GM21717 (cell line): ENCODE measurements at regions not wholly inside any gene's neighbourhood (a gene's known extent, or its start where the extent isn't known, plus 50 kb on each side); places are given as distances from the start of the nearest gene placed in this dataset.
"Not testable (repeated sequence)": the region's sequence is repeated elsewhere in the genome, so short reads cannot be mapped to it uniquely, and the experiment has no call there.

Experiments used
- ATAC-seq: cut with Tn5 transposase; IDR thresholded peaks from one replicate; pipeline ENCODE4 v1.9.1; 2021; ENCODE audit warnings: mild to moderate bottlenecking, moderate library complexity; ENCODE audit not compliant: unreplicated experiment

DNA sequence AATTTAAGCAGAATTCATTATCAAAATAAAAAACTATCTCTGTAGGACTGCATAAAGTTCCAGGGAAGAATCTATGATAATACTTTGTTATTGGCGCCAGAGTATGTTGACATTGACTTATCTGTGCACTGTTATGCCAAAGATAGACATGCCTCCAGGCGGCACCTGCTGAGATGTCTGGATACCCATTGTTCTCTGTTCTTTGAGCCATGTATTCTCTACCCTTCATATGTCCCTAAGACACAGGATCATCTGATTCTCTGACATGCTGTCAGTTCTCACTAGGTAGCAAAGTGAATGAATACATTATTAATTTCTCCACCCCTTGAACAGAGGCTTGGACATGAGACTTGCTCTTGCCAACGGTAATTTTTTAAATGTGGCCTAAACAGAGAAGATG is 517.8 kb upstream of the SLITRK5 start:
- ATAC-seq: no peak

DNA sequence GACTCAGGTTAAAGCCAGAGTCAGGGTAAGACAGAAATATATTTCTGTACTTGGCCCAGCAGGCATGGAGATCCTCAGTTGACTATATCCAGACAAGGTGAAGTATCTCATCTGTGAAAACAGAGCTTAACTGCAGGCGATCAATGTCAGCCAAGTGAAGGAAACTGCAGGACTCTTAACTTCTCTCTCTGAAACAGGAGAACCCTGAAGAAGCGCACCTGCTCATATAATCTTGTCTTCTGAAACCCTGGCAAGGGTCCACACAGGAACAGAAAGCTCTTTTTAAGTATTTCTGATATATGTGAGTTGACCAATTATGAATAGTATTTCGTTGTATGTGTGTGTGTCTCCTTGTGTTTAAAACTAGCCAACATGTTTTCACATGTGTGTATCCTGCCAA is 504.8 kb upstream of the SLITRK5 start:
- ATAC-seq: no peak

- no peak for ATAC-seq
Observed at GRCh38 chr13:87168390-87168789, 502.8 kb upstream of the SLITRK5 start.

- no peak for ATAC-seq
Observed at GRCh38 chr13:87169337-87169736, 501.8 kb upstream of the SLITRK5 start.

GRCh38 chr13:87172166-87172835 is 498.9 kb upstream of the SLITRK5 start:
- ATAC-seq: no peak

DNA sequence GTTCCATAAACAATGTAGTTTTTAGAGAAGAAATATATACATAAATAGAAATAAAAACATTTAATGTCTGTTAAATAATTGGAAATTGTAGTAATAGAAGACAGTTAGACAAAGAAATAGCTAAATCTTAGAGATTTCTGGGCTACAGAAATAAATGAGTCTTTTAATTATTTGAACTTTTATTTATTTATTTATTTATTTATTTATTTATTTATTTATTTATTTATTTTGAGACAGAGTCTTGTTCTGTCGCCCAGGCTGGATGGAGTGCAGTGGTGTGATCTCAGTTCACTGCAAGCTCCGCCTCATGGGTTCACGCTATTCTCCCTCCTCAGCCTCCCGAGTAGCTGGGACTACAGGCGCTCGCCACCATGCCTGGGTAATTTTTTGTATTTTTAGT is 486.0 kb upstream of the SLITRK5 start:
- not testable (repeated sequence) for ATAC-seq

GRCh38 chr13:87186647-87187046 is 484.5 kb upstream of the SLITRK5 start:
- ATAC-seq: not testable (repeated sequence)

DNA sequence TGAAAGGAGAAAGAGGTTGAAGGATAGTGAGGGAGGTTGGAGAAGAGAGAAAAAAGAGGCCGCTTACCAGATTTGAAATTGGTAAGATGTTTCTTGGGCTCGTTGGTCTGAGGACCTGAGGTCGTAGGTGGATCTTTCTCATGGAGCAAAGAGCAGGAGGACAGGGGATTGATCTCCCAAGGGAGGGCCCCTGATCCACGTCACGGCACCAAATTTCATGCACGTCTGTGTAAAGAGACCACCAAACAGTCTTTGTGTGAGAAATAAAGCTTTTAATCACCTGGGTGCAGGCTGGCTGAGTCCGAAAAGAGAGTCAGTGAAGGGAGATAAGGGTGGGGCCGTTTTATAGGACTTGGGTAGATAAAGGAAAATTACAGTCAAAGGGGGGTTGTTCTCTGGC is 479.7 kb upstream of the SLITRK5 start:
- ATAC-seq: not testable (repeated sequence)

DNA sequence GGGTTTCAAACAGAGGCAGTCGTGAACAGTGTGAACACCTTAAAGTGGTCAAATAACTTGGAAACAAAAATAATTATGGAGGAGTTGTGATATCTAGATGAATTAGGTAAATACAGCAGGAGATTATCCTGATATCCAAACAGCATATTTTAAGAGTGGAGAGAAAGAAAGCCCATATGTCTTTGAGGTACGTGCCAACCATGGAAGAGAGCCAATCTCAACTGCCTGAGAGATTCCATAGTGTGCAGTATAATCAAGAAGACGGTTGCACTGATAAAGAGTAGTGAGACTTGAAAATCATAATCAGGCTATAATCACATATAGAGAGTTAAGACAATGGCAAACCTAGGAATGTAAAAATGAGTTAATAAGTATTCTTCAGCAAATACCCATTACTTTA is 472.8 kb upstream of the SLITRK5 start:
- ATAC-seq: no peak

- ATAC-seq: no peak
Observed at GRCh38 chr13:87206708-87207107, 464.5 kb upstream of the SLITRK5 start.

DNA sequence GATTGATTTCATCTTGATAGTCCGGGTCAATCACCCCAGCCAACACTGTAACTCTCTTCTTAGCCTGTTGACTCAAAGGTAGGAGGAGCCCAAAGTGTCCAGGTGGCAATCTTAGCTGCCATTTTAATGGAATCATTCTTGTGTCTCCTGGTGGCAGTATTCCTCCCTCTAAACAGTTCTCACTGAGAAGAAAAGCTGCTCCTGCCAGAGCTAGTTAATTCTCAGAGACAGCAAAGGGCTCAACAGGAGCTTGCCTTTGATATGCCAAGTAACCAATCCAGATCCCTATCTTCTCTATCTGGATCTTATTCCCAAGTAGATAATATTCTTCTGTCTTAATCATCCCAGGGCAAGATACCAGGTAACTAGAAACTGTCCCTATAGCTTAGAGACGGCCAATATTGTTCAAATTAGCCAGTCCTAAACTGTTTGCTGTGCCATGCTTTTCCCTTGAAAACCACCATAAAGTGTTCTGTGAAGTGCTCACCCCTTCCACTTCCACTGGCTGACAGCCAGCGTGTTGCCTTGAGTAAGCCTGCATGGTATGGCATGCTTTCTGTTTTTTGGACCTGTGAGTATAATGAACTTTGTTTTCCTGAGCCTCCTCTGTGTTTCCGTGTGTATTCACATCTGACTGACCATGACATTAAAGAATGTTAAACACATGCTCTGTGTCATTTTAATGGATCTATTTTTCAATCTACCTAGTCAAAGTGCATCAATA is 463.7 kb upstream of the SLITRK5 start:
- no peak for ATAC-seq

- no peak for ATAC-seq
Observed at GRCh38 chr13:87208636-87209035, 462.5 kb upstream of the SLITRK5 start.

DNA sequence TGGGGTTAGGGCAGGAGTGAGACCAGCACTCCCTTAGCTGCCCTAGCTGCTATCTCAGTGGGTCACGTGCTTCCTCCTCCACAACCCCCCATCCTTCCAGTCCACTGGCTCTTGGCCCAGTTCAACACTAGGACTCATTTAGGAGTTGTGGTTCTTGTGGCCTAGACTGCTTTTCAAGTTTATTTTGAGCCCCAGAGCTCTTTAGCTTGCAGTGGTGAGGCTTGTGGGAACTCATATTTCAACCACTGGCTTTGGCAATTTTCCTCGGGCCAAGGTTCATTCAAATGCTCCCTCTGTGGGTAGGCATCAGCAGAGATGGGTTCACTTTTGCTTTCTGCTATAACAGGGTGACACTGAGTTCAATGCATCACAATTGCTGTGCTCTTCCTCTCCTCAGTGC is 436.2 kb upstream of the SLITRK5 start:
- no peak for ATAC-seq

- ATAC-seq: no peak
Observed at GRCh38 chr13:87235621-87236020, 435.6 kb upstream of the SLITRK5 start.

DNA sequence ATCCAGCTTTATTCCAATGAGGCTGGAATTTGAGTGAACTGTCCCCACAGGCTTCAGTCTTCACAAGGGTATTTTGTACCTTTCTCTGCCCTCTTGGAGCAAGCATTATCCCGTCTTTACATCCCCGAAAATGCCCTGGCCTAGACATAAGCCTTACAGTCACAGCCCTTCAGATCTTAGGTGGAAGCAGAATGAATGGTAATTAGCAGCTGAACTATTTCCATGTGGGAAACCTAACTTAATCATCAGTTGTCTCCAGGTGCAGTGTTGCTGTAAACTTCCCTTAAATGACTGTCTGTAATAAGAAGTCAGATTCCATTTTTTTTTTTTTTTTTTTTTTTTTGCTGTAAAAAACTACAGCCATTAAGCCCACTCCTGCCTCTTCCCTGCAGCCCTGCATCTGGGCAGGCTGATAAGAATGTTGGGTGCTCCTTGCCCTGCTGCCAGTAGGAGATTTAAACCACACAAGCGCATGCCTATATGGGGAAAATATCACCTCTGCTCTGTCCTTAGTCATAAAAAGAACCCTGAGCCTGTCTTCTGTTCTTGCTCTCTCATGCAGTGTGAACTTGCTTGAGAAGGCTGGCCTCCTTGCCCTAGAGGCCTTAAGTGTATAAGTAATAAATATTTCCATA is 426.8 kb upstream of the SLITRK5 start:
- ATAC-seq: no peak

GRCh38 chr13:87249847-87250246 is 421.3 kb upstream of the SLITRK5 start:
- ATAC-seq: not testable (repeated sequence)

GRCh38 chr13:87255394-87255793 is 415.8 kb upstream of the SLITRK5 start:
- no peak for ATAC-seq

- no peak for ATAC-seq
Observed at GRCh38 chr13:87259479-87260083, 411.6 kb upstream of the SLITRK5 start.

DNA sequence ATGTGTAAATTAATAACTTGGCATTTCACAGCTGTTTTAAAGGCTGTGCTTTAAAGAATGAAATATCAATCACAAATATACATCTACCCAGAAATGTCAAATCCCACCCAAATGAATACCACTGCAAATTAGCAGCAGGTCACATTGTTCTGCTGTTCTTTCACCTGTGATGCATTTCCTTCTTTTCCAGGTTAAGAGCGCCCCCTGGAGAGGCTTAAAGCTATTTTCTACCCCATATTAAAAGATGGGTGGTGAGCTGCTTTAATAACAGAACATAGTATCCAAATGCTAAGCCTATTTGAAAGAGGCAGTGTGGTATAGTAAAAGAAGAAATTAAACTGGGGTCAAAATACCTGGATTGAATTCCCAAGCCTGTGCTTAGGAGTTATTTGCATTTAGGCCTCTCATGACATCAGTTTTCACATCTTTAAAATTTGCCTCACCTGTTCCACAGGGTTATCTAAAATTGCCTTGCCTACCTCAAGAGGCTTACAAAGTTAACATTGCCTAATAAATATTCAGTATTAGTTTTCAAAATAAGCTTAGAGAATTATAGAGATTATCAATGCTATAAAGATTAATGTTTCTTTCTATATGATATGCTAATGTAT is 396.9 kb upstream of the SLITRK5 start:
- peak; percentile 55 for ATAC-seq

DNA sequence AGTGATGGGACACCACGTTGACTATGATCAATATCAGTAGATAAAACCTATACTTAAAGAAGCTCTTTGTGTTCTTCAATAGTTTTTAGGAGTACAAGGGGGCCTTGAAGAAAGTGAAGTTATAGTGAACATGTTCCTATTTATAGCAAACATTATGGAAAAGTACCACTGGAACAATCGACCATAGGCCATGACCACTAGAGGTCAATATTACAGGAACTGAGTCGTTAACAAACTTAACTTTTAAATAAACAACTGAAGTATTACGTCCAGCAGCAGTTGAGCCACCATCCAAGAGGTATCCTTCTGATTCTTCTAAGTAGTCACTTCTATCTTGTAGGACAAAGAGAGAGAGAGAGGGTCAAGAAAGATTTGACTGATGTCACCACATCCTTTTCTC is 391.0 kb upstream of the SLITRK5 start:
- ATAC-seq: no peak

GRCh38 chr13:87287721-87288120 is 383.4 kb upstream of the SLITRK5 start:
- ATAC-seq: no peak
